22Rv1 (cell line): ENCODE measurements at regions not wholly inside any gene's neighbourhood (a gene's known extent, or its start where the extent isn't known, plus 50 kb on each side); places are given as distances from the start of the nearest gene placed in this dataset.

Experiments used
- ZFX ChIP-seq: fragments of 450-650 bp; IDR thresholded peaks from 2 replicates; pipeline ENCODE4 v1.6.1; 2017; ENCODE audit warnings: antibody characterized with exemption, borderline replicate concordance
- TF ChIP-seq, protein P1 (sequence below): fragments of 450-650 bp; IDR thresholded peaks from 2 replicates; pipeline ENCODE4 v1.5.1; 2017; ENCODE audit warnings: mild to moderate bottlenecking

DNA sequence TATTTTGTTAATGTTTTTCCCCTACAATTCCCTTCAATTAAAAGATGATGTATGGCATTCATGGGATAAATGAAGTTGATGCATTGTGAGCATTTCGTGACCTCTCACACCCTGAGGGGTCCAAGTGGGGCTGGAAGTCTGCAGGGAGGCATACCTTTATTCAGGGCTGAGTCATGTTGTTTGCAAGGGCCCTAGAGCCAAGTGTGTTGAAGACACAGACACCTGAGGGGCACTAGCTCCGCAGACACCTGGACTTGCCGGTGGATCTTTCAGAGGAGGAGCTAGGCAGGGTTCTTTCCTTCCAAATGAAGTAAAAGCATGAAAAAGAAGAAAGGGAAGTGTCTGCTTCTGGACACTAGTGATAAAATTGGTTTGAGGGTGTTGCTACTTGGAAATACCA, 57.0 kb upstream of the RGS7 start:
- TF ChIP-seq, protein P1, sequence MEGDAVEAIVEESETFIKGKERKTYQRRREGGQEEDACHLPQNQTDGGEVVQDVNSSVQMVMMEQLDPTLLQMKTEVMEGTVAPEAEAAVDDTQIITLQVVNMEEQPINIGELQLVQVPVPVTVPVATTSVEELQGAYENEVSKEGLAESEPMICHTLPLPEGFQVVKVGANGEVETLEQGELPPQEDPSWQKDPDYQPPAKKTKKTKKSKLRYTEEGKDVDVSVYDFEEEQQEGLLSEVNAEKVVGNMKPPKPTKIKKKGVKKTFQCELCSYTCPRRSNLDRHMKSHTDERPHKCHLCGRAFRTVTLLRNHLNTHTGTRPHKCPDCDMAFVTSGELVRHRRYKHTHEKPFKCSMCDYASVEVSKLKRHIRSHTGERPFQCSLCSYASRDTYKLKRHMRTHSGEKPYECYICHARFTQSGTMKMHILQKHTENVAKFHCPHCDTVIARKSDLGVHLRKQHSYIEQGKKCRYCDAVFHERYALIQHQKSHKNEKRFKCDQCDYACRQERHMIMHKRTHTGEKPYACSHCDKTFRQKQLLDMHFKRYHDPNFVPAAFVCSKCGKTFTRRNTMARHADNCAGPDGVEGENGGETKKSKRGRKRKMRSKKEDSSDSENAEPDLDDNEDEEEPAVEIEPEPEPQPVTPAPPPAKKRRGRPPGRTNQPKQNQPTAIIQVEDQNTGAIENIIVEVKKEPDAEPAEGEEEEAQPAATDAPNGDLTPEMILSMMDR, result no peak
- no peak for TF ChIP-seq ZFX
